ENCODE measurements at regions not wholly inside any gene's neighbourhood (a gene's known extent, or its start where the extent isn't known, plus 50 kb on each side); places are given as distances from the start of the nearest gene placed in this dataset.

GRCh38 chr4:79016878-79017277, 77.6 kb upstream of the PAQR3 start:
- DNase-seq (no peak), ATAC-seq (replicated peaks in 1 of 2) (no peak)
- Mint-ChIP-seq H3K27ac (no peak overlapping the region), H3K9me3 (no peaks in the 10 kb centered on the region), H3K4me1 (ENCODE audit: low read depth) (no peaks in the 10 kb centered on the region), H3K27me3 (ENCODE audit: low read depth) (no peaks in the 10 kb centered on the region), H3K4me3 (no peak overlapping the region), H3K36me3 (ENCODE audit: insufficient read depth in 2 of 2) (no peaks in the 10 kb centered on the region)

GRCh38 chr4:79015411-79015810, 76.2 kb upstream of the PAQR3 start:
- no peaks in the 10 kb centered on the region for H3K4me1 Mint-ChIP-seq (ENCODE audit: low read depth)
- H3K27ac Mint-ChIP-seq = no peak overlapping the region
- no peak overlapping the region for H3K4me3 Mint-ChIP-seq
- H3K9me3 Mint-ChIP-seq = no peaks in the 10 kb centered on the region
- DNase-seq (no peak), ATAC-seq (replicated peaks in 1 of 2) (no peak)
- no peaks in the 10 kb centered on the region for H3K36me3 Mint-ChIP-seq (ENCODE audit: insufficient read depth in 2 of 2)
- H3K27me3 Mint-ChIP-seq (ENCODE audit: low read depth) = no peaks in the 10 kb centered on the region

- Mint-ChIP-seq H3K27me3 (ENCODE audit: low read depth) (no peaks in the 10 kb centered on the region), H3K9me3 (no peaks in the 10 kb centered on the region), H3K27ac (no peak overlapping the region), H3K36me3 (ENCODE audit: insufficient read depth in 2 of 2) (no peaks in the 10 kb centered on the region), H3K4me3 (no peak overlapping the region), H3K4me1 (ENCODE audit: low read depth) (no peaks in the 10 kb centered on the region)
- ATAC-seq (replicated peaks in 1 of 2) (no peak), DNase-seq (no peak)
Observed at GRCh38 chr4:79014230-79014629, 75.0 kb upstream of the PAQR3 start.

- no peak overlapping the region for H3K27ac Mint-ChIP-seq
- H3K9me3 Mint-ChIP-seq = no peaks in the 10 kb centered on the region
- H3K4me1 Mint-ChIP-seq (ENCODE audit: low read depth) = no peaks in the 10 kb centered on the region
- H3K36me3 Mint-ChIP-seq (ENCODE audit: insufficient read depth in 2 of 2) = no peaks in the 10 kb centered on the region
- H3K4me3 Mint-ChIP-seq = no peak overlapping the region
- no peak for ATAC-seq (replicated peaks in 1 of 2)
- no peak for DNase-seq
- no peaks in the 10 kb centered on the region for H3K27me3 Mint-ChIP-seq (ENCODE audit: low read depth)
Observed at GRCh38 chr4:79013756-79014155, 74.5 kb upstream of the PAQR3 start.

GRCh38 chr4:78990938-78991810, 51.9 kb upstream of the PAQR3 start:
- no peaks in the 10 kb centered on the region for H3K36me3 Mint-ChIP-seq (ENCODE audit: insufficient read depth in 2 of 2)
- no peaks in the 10 kb centered on the region for H3K27me3 Mint-ChIP-seq (ENCODE audit: low read depth)
- ATAC-seq (replicated peaks in 1 of 2) = no peak
- H3K9me3 Mint-ChIP-seq = no peaks in the 10 kb centered on the region
- DNase-seq = no peak
- H3K4me1 Mint-ChIP-seq (ENCODE audit: low read depth) = no peaks in the 10 kb centered on the region
- no peak overlapping the region for H3K4me3 Mint-ChIP-seq
- H3K27ac Mint-ChIP-seq = no peak overlapping the region

GRCh38 chr4:78989697-78990270, 50.5 kb upstream of the PAQR3 start:
- DNase-seq = no peak
- no peak overlapping the region for H3K27ac Mint-ChIP-seq
- H3K36me3 Mint-ChIP-seq (ENCODE audit: insufficient read depth in 2 of 2) = no peaks in the 10 kb centered on the region
- no peak for ATAC-seq (replicated peaks in 1 of 2)
- no peak overlapping the region for H3K4me3 Mint-ChIP-seq
- H3K4me1 Mint-ChIP-seq (ENCODE audit: low read depth) = no peaks in the 10 kb centered on the region
- H3K27me3 Mint-ChIP-seq (ENCODE audit: low read depth) = peaks cover 9% of the 10 kb centered on the region
- H3K9me3 Mint-ChIP-seq = no peaks in the 10 kb centered on the region

Data from activated T-cell treated with anti-CD3 and anti-CD28 coated beads, Interleukin-2, amount 50 U/mL, for 72 hours (primary cell).